ENCODE measurements at regions not wholly inside any gene's neighbourhood (a gene's known extent, or its start where the extent isn't known, plus 50 kb on each side); places are given as distances from the start of the nearest gene placed in this dataset.

- no peak for TF ChIP-seq POLR2A (IDR thresholded peaks at IDR 0.05; ENCODE audit: extremely low read depth, insufficient read length)
- no peak for TF ChIP-seq MYC (IDR thresholded peaks at IDR 0.05; ENCODE audit: low read depth, low read length)
- TF ChIP-seq, protein P1, sequence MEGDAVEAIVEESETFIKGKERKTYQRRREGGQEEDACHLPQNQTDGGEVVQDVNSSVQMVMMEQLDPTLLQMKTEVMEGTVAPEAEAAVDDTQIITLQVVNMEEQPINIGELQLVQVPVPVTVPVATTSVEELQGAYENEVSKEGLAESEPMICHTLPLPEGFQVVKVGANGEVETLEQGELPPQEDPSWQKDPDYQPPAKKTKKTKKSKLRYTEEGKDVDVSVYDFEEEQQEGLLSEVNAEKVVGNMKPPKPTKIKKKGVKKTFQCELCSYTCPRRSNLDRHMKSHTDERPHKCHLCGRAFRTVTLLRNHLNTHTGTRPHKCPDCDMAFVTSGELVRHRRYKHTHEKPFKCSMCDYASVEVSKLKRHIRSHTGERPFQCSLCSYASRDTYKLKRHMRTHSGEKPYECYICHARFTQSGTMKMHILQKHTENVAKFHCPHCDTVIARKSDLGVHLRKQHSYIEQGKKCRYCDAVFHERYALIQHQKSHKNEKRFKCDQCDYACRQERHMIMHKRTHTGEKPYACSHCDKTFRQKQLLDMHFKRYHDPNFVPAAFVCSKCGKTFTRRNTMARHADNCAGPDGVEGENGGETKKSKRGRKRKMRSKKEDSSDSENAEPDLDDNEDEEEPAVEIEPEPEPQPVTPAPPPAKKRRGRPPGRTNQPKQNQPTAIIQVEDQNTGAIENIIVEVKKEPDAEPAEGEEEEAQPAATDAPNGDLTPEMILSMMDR (IDR thresholded peaks at IDR 0.05; ENCODE audit: low read depth, low read length), result no peak
- TF ChIP-seq, protein P2, sequence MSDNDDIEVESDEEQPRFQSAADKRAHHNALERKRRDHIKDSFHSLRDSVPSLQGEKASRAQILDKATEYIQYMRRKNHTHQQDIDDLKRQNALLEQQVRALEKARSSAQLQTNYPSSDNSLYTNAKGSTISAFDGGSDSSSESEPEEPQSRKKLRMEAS (IDR thresholded peaks at IDR 0.05; ENCODE audit: low read depth, low read length), result no peak
- no peak overlapping the region for H3K4me3 ChIP-seq (ENCODE audit: low read depth, low read length)
- no peak for DNase-seq (ENCODE audit: low read depth)
Observed at GRCh38 chr1:34427170-34427569, 250.5 kb downstream of the C1orf94 start.

GRCh38 chr1:34433099-34433498, 256.4 kb downstream of the C1orf94 start:
- DNase-seq (ENCODE audit: low read depth), result no peak
- TF ChIP-seq, protein P2 (IDR thresholded peaks at IDR 0.05; ENCODE audit: low read depth, low read length), result no peak
- TF ChIP-seq POLR2A (IDR thresholded peaks at IDR 0.05; ENCODE audit: extremely low read depth, insufficient read length) (no peak), MYC (IDR thresholded peaks at IDR 0.05; ENCODE audit: low read depth, low read length) (no peak)
- TF ChIP-seq, protein P1 (IDR thresholded peaks at IDR 0.05; ENCODE audit: low read depth, low read length), result no peak
- no peak overlapping the region for H3K4me3 ChIP-seq (ENCODE audit: low read depth, low read length)

DNA sequence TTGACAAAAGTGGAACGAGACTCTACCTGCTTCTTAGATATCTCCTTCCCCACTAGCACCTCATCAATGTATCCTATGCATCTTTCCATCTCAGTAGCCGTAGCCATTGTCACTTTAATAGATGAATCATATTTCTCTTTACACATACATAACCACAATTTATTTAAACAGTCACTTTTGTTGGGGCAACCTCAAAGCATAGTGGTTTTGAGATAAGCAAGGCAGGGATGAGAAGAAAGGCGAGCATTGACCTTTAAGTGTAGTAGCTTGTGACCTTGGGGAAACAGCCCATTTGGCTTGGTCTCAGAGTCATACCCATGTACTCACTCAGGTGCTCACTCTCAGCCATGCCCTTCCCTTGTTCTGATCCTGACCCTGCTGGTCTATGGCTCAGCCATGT, 260.1 kb downstream of the C1orf94 start:
- TF ChIP-seq MYC (IDR thresholded peaks at IDR 0.05; ENCODE audit: low read depth, low read length) (no peak), POLR2A (IDR thresholded peaks at IDR 0.05; ENCODE audit: extremely low read depth, insufficient read length) (no peak)
- TF ChIP-seq, protein P1 (IDR thresholded peaks at IDR 0.05; ENCODE audit: low read depth, low read length), result no peak
- TF ChIP-seq, protein P2 (IDR thresholded peaks at IDR 0.05; ENCODE audit: low read depth, low read length), result no peak
- DNase-seq (ENCODE audit: low read depth), result no peak
- no peak overlapping the region for H3K4me3 ChIP-seq (ENCODE audit: low read depth, low read length)

DNA sequence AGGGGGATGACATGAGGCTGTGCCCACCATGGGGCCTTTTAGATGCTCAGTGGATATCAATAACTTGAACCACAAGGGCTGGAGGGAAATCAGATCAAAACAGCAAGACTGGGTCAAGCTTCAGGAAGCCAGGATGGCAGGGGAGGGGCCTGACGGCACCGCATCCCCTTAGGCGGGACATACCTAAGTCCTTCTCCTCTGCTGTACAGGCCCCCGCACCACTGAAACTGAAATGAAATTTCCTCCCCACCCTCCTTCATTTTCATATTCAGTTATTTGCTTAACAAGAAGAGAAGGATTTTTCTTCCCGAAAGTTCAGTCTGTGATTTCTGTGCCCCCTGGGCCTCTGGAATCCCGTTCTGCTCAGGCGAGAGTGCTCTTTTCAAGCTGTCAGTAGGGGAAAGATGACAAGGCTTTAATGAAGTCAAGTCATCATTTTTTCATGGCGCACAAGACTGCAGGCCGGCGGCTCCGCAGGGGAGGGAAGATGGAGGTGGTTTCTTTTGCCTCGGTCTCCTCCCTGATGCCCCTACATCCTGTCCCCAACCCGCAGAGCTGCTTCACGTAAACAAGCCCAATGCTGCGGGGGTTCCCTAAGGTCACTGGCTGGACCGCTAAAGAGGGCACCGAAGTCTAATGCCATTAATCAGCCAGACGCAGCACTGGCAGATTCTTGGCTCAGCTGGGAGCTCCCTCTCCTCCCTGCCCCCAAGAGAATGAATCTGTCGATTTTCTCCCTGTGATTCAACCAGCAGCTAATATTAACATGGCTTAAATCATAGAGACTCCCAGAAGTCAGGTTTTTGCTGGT, 264.8 kb downstream of the C1orf94 start:
- no peak for DNase-seq (ENCODE audit: low read depth)
- H3K4me3 ChIP-seq (ENCODE audit: low read depth, low read length), result no peak overlapping the region
- TF ChIP-seq POLR2A (IDR thresholded peaks at IDR 0.05; ENCODE audit: extremely low read depth, insufficient read length), result no peak
- TF ChIP-seq, protein P2 (IDR thresholded peaks at IDR 0.05; ENCODE audit: low read depth, low read length), result no peak
- no peak for TF ChIP-seq MYC (IDR thresholded peaks at IDR 0.05; ENCODE audit: low read depth, low read length)
- TF ChIP-seq, protein P1 (IDR thresholded peaks at IDR 0.05; ENCODE audit: low read depth, low read length), result no peak

DNA sequence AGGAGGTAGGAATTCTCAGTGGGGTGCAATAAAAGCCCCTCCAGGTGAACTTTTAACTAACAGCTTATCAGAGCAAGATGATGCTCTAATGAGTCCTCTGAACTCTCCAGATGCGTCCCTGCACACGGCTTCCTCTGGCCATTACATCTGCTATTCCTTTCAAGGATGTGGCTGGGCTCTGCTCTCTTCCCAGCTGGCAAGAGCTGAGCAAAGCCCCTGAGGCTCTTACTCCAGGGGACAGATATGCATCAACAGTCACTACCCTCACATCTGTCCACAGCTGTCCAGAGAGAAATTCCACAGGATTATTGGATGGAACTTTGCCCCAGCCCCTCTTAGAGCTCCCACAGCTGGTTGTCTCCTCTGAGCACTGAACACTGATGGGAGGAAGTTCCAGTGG, 267.8 kb downstream of the C1orf94 start:
- no peak for DNase-seq (ENCODE audit: low read depth)
- TF ChIP-seq, protein P1 (IDR thresholded peaks at IDR 0.05; ENCODE audit: low read depth, low read length), result no peak
- TF ChIP-seq MYC (IDR thresholded peaks at IDR 0.05; ENCODE audit: low read depth, low read length), result no peak
- TF ChIP-seq, protein P2 (IDR thresholded peaks at IDR 0.05; ENCODE audit: low read depth, low read length), result no peak
- TF ChIP-seq POLR2A (IDR thresholded peaks at IDR 0.05; ENCODE audit: extremely low read depth, insufficient read length), result no peak
- H3K4me3 ChIP-seq (ENCODE audit: low read depth, low read length), result no peak overlapping the region

Data from NB4 (cell line).